ENCODE measurements at regions not wholly inside any gene's neighbourhood (a gene's known extent, or its start where the extent isn't known, plus 50 kb on each side); places are given as distances from the start of the nearest gene placed in this dataset.

GRCh38 chrX:33465137-33465536, 253.8 kb upstream of the DMD start:
- TF ChIP-seq, protein P1, sequence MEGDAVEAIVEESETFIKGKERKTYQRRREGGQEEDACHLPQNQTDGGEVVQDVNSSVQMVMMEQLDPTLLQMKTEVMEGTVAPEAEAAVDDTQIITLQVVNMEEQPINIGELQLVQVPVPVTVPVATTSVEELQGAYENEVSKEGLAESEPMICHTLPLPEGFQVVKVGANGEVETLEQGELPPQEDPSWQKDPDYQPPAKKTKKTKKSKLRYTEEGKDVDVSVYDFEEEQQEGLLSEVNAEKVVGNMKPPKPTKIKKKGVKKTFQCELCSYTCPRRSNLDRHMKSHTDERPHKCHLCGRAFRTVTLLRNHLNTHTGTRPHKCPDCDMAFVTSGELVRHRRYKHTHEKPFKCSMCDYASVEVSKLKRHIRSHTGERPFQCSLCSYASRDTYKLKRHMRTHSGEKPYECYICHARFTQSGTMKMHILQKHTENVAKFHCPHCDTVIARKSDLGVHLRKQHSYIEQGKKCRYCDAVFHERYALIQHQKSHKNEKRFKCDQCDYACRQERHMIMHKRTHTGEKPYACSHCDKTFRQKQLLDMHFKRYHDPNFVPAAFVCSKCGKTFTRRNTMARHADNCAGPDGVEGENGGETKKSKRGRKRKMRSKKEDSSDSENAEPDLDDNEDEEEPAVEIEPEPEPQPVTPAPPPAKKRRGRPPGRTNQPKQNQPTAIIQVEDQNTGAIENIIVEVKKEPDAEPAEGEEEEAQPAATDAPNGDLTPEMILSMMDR (IDR thresholded peaks at IDR 0.05; ENCODE audit: low read depth, low read length) = no peak
- DNase-seq (ENCODE audit: low read depth, low spot score) = no peak
- in situ Hi-C loops (cut with HindIII; ENCODE audit: low sequenced_read_pairs) = no loop called here
- no peak overlapping the region for H3K4me3 ChIP-seq (ENCODE audit: low read depth, low read length)

DNA sequence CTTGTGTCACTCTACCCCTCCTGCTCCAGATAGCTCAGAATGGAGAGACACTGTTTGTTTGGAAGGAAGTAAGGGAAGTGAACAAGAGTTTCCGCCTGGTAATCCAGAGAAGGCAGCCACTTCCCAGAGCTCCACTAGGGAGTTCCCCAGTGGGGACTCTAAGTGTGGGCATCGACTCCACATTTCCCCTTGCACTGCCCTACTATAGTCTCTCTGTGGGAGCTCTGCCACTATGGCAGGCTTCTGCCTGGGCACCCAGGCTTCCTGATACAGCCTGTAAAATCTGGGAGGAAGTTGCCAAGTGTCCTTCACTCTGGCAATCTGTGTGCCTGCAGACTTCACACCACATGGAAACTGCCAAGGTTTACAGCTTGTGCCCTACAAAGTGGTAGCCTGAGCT, 245.8 kb upstream of the DMD start:
- DNase-seq (ENCODE audit: low read depth, low spot score) = no peak
- no peak overlapping the region for H3K4me3 ChIP-seq (ENCODE audit: low read depth, low read length)
- TF ChIP-seq, protein P1 (IDR thresholded peaks at IDR 0.05; ENCODE audit: low read depth, low read length) = no peak
- in situ Hi-C loops (cut with HindIII; ENCODE audit: low sequenced_read_pairs) = no loop called here

DNA sequence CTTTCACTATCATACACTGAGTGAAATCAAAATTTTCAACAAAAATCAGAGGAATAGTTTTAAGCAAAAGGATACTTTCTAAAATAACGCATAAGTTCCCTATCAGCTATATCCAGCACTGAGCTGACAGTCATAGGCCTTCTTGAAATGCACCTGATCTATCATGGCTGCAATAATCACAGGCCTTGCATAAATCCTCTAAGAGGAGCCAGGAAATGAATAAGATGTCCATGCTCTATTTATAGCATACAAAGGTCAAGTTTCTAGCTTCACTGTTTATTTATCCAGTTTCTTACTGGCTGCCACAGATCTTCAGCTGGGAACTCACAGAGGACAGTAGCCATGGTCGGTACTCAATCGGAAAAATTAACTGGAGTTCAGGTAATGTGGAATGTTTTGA, 235.9 kb upstream of the DMD start:
- TF ChIP-seq, protein P1 (IDR thresholded peaks at IDR 0.05; ENCODE audit: low read depth, low read length) = no peak
- in situ Hi-C loops (cut with HindIII; ENCODE audit: low sequenced_read_pairs) = no loop called here
- DNase-seq (ENCODE audit: low read depth, low spot score) = no peak
- no peak overlapping the region for H3K4me3 ChIP-seq (ENCODE audit: low read depth, low read length)

DNA sequence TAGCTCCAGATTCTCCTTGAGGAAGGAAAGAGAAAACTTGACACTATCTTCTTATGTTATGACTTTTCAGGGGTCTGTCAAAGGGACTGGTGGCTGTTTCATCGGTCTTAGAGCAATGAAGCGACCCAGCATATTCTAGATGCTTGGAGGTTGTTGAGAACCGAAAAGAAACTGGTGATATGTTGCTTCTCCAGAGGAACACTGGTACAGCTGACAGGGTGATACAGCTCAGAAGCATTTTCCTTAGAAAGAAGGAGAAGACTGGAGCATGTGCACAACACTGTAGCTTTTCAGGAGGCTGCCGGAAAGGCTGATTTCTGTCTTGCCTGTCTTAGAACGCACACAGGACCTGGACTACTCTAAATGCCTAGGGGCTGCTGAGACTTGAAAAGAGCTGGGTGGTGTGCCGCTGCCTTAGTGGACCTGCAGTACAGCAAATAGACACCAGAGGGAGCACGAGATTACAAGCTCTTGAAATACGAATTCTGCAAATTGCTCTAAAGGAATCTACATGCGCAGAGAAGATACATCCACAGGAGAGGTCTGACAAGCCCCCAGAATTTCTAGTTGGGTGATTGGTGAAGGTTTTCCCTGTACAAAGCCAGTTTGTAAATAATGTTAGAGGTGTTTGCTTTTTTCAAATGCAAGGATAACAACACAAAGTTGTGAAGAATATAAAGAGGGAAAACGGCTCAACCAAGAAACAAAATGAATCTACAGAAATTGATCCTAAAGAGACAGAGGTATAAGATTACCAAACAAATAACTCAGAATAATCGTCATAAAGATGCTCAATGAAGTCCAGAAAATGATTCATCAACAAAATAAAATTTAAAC, 223.1 kb upstream of the DMD start:
- no peak overlapping the region for H3K4me3 ChIP-seq (ENCODE audit: low read depth, low read length)
- TF ChIP-seq, protein P1 (IDR thresholded peaks at IDR 0.05; ENCODE audit: low read depth, low read length) = peak; percentile 82
- DNase-seq (ENCODE audit: low read depth, low spot score) = peak; percentile 32
- in situ Hi-C loops (cut with HindIII; ENCODE audit: low sequenced_read_pairs) = no loop called here

GRCh38 chrX:33416273-33416805, 205.0 kb upstream of the DMD start:
- H3K4me3 ChIP-seq (ENCODE audit: low read depth, low read length) = no peak overlapping the region
- no peak for DNase-seq (ENCODE audit: low read depth, low spot score)
- TF ChIP-seq, protein P1 (IDR thresholded peaks at IDR 0.05; ENCODE audit: low read depth, low read length) = no peak
- in situ Hi-C loops (cut with HindIII; ENCODE audit: low sequenced_read_pairs) = no loop called here

GRCh38 chrX:33415459-33415858, 204.1 kb upstream of the DMD start:
- in situ Hi-C loops (cut with HindIII; ENCODE audit: low sequenced_read_pairs) = no loop called here
- no peak overlapping the region for H3K4me3 ChIP-seq (ENCODE audit: low read depth, low read length)
- no peak for DNase-seq (ENCODE audit: low read depth, low spot score)
- TF ChIP-seq, protein P1 (IDR thresholded peaks at IDR 0.05; ENCODE audit: low read depth, low read length) = no peak

Measured in astrocyte of the spinal cord (primary cell).